HG03108 (cell line): ENCODE measurements at regions not wholly inside any gene's neighbourhood (a gene's known extent, or its start where the extent isn't known, plus 50 kb on each side); places are given as distances from the start of the nearest gene placed in this dataset.

Experiments used
- ATAC-seq: cut with Tn5 transposase; IDR thresholded peaks from one replicate; pipeline ENCODE4 v1.9.1; 2021; ENCODE audit warnings: moderate library complexity; ENCODE audit not compliant: unreplicated experiment

DNA sequence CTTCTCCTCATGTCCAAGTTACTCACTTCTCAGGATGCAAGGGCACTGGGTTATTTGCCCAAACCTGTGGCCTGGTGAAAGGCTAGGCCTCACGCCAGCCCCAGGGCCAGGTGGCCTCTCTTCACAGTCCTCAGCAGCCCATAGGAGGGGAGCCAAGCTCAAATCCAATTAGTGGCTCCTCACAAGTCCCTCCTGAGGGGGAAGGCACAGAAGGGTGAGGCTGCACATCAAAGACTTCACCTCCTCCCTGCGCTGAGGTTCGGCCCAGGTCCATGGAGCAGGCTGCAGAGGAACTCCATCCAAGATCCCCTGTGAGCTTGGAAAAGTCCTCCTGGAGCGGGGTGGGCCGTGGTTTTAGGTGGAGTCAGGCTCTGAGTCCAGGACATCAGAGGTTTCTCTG, 320.0 kb downstream of the FOXL1 start:
- no peak for ATAC-seq

DNA sequence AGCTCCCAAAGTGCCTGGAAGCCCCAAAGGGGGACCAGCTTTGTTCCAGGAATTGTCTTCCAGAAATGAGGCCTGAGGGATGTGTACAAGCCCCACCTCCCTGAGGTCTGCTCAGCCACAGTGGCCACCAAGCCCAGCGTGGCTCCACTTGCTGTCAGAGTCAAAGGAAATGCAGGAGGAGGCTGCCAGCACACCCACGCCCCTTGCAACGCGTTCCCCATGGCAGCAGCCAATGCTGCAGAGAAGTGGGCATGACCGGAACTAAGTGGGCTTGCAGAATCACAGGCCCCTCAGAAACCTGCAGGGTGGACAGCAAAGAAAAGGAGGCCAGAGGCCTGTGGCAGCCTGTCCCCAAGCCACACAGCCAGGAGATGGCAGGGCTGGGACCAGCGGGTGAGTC, 320.8 kb downstream of the FOXL1 start:
- no peak for ATAC-seq

DNA sequence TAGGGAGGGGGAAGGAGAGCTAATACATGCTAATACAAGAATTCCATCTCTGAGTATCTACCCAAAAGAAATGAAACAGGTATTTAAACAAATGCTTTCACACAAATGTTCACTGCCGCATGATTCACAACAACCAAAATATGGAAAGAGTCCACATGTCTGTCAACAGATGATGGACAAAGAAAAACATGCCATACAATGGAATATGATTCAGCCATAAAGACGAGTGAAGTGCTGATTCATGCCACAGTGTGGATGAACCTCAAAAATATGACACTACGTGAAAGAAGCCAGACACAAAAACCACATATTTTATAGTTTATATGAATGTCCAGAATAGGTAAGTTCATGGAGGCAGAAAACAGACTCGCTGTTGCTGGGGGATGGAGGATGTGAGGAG, 321.4 kb downstream of the FOXL1 start:
- no peak for ATAC-seq

DNA sequence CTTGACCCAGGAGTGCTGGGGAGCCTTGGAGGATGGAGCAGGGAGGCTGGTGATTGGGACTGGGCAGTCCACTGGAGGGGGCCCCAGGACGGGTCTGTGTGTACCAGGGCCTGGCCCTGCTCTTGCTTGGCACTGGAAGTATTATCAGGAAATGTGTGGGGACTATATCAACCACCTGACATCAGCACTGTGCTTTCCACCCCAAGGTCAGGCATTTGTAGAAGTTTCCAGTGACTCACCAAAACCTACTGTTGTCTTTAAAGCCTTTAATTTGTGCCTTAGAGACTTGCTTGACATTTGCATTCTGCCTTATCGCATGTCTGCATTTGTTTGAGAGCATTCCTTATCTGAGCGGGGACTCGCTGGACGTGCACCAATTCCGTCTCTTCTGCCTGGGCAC, 323.1 kb downstream of the FOXL1 start:
- no peak for ATAC-seq

DNA sequence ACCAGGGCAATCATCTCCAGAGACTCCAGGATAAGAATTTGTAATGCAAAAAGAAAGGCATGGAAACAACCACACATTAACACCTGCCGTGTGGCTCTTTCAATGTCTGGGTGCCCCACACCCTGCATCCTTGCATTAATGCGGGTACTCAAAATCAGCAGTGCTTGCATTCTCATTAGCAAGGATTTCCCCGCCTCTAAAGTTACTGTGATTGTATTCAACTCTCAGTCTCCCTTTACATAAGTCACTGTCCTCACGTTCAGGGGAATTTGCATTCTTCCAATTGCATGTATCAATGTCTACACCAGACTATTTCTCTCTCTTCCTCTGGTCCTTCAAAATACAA, 324.3 kb downstream of the FOXL1 start:
- no peak for ATAC-seq

DNA sequence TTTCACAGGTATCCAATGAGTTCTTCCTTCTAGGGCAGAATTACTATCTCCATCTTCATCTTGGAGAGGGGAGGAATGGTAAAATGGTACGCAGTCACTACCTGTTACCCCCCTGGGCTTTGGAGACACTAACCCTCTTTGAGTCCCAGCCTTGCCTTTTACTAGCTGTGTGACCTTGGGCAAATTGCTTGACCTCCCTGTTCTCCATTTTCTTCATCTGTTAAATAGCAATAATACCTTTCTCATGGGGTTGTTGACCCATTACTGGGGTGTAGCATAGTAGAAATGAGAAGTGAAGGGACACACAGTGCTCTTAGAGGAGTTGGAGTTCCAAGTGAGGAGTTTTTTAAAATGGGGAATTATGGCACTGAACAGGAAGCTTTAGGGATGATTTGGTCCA, 324.7 kb downstream of the FOXL1 start:
- ATAC-seq = no peak

DNA sequence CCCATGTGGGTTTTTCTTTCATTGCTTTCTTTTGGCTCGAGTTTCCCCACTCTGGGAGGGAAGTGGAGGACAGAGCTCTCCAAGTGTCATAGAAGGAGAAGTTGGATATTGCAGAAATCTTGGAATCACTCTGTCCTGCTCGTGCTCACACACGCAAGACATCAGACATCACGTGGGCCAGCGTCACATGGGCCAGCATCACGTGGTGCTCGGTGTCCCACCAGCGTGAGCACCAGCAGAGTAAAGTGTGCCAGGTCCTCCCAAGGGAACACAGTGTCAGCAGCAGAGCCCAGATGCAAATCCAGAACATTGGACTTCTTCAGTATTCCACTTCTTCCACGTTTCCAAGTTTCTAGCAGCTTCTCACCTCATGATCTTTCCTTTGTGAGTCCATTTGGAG, 327.0 kb downstream of the FOXL1 start:
- ATAC-seq = no peak

DNA sequence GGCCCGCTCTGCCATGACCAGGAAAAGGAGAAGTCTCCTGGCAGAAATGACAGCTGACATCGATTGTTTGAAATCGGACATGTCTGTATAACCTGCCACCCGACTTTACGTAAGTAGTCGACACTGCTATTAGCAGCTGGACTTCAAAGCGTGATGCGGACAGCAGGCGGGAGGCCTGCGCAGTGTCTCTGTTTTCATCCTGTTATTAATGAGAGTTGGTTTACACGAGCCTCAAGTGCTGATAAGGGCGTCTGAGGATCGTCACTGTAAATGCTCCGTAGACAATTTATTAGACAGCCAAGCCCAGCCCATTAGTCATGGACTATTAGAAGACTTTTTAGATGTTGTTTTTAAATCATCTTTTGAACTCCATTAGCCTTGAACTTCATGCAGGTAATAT, 328.3 kb downstream of the FOXL1 start:
- no peak for ATAC-seq

DNA sequence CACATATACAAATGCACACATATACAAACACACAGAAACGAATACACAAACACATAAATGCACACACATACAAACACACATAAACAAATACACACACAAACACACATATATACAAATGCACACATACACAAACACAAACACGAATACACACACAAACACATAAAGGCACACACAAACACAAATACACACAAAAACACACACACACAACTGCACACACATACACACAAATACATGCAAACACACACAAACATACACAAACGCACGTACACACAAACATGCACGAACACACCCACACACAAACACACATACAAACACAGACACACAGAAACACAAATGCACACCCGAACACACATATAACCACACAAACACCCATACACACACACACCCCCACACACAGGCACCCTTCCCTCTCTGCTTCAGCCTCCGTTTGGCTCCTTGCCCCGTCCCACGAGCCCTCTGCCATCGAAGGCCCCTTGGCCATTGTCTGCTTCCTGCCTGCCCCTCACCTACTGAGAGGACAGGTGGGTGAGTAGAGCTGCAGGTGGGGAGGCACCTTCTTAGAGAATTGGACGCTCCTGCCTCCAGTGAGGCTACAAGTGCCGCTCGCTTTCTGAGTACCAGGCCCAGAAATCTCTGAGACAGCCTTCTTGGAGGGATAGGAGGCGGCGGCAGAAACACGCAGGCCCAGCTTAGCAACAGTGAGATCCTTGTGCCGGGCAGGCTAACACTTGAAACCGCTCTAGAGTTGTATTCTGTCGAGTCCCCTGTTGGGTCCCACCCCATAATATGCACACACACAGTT, 331.2 kb downstream of the FOXL1 start:
- no peak for ATAC-seq

DNA sequence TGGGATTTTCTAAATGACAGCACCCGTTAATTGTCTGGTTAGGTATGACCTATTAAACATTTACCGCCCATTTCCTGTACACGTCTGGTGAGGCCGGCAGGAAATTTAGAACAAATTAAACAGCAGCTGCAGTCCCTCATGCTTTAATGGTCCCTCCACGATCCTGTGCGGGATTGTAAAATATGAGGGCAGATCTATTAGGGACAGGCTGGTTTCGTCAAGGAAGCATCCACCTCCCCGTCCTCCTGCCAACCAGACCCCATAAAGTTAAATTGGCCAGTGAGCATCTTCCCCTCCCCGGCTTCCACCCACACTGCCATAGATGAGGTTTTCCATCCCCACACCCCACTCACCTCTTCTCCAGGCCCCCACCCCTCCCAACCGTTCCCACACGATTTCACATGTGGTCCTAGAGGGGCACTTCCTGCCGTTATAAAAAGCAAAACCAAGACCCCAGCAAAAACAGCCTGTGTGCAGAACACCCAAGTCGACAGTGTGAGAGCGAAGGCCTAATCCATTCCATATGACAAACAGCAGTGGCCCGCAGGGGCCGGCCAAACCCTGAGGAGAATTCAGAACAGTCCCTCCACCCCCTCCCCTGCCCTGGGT, 331.9 kb downstream of the FOXL1 start:
- no peak for ATAC-seq

DNA sequence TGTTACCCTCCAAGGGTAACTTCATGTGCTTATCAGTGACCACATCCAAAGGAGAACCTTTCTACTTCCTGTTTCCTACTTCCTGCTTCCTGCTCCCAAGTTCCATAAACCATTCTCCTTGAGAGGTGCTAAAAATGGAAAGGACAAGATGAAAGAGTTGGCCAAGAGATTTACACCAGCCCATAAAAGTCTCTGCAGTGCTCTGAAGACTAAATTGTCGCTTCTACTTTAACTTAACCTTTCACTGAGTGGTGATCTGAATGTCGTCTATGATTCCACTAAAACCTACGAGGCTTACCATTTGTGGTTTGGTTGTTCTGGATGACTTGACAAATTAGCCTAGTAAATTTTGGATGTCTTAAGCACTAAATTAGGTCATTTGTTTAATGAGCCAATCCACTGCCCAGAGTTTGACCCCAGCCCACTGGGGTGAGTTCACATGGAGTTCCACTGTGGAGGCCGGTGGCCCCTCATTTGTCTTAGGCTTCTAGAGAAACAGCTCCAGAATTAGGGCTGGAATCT, 333.1 kb downstream of the FOXL1 start:
- ATAC-seq = no peak

DNA sequence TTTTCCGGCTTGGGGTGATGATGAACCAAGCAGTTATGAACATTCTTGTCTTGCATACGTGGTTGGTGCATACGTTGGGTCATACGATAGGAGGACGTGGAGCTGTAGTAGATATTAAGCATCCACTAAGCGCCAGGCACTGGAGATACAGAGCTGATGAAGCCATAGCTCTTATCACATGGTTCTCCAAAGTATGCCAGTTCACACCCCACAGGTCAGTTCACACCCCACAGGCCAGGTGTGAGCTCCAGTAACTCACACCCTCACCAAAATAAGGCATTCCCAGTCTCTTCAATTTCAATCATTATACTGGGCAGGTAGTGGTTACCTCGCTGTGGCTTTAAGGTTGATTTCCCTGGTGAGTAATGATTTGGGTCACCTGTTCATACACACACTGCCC, 335.5 kb downstream of the FOXL1 start:
- ATAC-seq = no peak

DNA sequence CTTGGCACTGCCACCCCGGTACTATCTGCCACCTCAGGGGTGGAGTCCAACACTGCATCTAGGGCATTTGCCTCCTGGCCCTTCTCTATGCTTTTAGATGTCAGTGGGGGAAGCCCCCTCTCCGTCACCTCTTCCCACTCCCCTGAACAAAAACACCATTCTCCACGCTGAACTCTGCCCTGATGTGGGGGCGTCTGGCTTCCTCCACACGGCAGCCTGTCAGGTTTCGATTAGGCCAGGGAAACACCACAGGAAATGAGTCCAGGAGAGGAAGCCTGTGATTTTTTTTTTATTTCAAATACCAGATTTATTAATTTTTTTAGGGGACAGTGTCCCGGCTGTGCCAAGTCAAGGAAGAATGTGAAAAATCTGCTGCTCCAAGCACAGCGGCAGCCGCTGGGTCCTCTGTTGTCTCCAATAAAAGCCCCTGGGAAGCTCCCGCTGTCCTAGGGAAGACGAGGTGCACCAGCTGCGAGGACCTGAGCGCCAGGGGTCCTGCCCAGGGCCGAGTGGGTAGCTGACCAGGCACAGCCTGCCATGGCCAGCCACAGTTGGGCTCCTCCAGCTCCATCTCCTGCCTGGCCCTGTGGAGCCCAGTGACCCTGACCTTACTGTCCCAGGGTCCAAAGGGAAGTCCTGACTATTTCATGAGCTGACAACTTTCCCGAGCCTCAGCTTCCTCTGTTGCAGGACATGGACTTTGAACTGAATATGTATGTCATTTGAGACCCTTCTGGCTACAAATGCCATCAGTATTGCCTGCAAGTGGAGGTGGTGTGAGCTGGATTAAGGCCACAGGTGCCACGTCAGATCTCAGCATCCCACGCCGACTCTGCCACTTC, 336.7 kb downstream of the FOXL1 start:
- ATAC-seq = no peak

DNA sequence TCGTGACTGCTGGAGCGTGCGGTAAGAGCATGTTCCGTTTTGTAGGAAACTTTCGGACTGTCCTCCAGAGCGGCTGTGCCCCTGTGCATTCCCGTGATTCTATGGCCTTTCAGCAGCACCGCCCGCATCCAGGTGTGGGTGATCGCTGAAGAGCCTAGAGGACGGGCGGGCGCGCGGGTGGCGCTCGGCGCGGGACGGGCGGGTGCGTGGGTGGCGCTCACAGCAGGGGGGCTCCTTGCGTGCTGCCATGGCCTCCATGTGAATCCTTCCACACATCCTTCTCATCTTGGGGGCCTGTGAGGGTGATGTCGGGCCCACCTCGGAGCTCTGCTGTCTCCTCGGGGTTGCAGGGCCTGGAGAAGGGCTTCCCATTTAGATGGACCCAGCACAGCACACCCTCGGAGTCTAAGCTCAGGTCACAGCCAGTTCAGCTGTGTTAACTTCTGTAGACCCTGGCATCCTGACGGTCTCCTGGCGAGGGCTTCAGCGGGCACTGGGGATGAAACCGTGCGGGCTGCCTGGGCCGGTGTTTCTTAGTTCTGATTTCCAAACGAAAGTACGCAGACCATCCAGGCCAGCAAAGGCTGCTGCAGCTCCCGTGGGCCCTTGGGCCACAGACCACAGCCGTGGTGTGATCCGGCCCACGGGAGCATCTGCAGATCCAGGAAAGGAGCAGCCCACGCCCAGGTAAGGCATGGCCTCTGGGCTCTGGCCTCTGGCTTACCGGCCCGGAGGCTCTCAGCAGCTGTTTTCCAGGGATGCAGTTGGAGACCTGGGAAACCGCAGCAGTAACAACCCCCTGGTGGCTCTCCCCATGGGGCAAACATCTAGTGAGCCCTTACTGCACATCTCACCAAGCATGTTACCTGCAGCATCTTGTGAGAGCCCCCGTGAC, 339.4 kb downstream of the FOXL1 start:
- no peak for ATAC-seq

DNA sequence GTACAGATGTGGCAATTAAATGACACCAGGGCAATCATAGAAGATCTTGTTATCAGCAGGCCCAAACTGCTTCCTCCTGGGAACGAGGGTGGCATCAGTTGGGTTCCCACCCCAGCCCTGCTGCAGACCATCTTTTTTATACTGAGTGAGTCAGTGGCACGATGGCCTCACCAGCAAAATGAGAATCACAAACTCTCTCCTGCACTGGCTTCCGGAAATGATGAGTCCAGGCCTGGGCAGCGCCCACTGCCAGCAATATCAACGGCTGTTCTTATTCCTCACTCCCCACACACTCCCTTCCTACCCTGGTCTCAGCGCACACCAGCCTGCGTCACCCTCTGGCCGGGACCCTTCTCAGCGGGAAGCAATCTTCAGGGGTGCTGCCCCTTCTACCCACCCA, 340.3 kb downstream of the FOXL1 start:
- ATAC-seq = no peak

DNA sequence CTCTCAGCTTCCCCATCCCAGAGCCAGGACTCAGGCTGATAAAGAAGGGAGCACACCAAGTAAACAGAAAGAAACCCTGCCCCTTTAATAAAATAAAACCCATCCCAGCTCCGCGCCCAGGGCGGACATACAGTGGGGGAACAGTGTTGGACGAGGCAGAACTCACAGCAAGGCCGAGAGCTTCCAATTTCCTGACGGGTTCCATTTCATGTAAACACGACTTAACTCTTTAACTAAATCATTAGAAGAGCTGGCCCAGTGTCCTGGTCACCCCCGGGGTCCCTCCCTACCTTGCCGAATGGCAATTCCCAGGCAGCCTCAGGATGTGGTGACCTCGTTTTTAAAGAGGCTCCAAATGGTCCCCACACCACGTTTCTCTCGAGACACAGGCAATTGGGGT, 340.7 kb downstream of the FOXL1 start:
- ATAC-seq = no peak

DNA sequence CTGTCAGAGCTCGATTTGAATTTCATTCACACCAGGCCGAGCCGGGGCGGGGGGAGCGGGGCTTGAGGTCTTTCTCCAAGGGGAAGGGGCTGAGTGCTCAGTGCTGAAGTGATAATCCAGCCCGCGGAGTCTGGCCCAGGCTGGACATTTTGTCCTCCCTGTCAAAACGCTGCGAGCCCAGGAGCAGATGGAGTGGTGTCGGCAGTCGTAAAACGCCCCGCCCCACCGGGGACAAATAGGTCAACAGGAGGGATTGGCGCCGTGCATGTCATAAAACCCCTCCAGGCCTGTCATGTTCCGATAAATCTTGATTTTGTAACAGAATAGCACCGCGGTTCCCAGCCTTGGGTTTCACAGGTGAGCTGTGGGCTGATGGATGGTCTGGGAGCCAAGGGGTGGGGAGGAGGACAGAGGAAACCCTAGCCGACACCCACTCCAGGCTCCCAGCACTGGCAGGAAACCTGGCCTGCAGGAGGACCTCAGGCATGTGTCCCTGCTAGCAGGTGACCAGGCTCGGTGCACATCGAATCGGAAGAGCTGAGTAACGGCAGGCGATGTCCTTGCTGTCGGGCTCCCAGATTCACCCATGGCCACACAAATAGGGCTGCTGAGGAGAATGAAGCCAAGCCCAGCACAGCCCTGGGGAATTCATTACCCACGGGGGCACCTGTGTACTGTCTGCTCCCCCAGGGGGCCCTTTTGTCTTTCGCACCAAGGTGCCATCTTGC, 341.4 kb downstream of the FOXL1 start:
- ATAC-seq = no peak

DNA sequence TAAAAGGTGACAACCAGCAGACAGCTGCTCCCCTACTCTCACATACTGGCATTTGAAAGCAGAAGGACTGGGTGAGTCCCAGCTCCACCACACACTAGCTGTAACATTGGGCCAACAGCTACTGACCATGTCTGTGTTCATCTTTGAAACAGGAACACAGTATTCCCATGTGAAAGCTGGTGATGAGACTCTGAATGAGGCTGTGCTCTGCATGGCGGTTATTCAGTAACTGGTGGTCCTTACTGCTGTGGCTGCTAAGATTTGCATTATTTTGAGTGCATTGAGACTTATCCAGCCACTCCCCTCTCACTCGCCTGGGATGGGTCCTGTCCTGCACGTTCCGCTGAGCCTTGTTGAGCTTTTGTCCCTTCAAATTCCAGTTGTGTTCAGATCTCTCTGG, 342.9 kb downstream of the FOXL1 start:
- ATAC-seq = no peak

DNA sequence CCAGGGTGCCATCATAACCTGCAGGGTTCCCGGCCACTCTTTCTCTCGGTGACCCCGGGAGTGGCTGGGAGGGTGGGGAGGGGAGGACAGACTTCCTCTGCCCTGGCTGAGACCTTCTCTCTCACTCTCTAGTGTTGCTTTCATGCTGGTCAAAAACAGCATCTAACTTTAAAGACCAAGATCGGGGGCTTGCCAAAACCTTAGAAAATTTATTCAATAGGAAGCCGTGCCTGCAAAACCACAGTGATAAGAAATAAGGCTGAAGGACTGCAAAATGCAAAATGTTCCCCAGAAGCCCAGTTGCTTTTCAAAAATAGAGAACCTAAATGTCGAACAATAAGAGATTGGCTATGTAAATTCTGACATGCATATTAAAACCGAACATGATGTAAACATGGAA, 344.0 kb downstream of the FOXL1 start:
- ATAC-seq = no peak

DNA sequence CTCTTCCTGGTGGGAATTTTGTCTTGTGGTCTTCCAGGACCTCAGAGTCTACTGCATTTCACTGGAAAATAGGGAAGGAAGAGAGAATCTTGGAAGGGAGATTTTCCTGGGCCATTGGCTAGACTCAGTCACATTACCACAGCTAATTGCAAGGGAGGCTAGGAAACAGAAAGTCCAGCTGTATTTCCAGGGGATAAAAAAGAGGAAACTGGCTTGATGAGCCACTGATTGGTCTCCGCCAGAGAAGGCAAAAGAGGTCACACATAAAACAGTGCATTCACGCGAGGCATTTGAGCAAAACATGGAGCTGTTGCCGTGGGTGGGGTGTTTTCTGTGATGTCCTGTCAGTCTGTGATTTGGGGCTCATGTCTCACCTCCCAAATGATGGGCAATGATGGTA, 345.3 kb downstream of the FOXL1 start:
- no peak for ATAC-seq
